Esophagus muscularis mucosa (tissue), 3 donors: ENCODE measurements at regions not wholly inside any gene's neighbourhood (a gene's known extent, or its start where the extent isn't known, plus 50 kb on each side); places are given as distances from the start of the nearest gene placed in this dataset.

ENCODE experiments used
- POLR2A ChIP-seq: fragments of 450-650 bp; IDR thresholded peaks from one replicate; pipeline ENCODE4 v1.6.1; 2017; ENCODE audit warnings: antibody characterized with exemption, moderate library complexity, mild to moderate bottlenecking, low read depth
- TF ChIP-seq, protein P1 (sequence below), 3 experiments: fragments of 200-600 bp in 2 of 3; fragments of 450-650 bp in 1 of 3; sonication (generic) in 2 of 3; IDR thresholded peaks; one replicate each; pipeline ENCODE4 v1.5.1; 2017 to 2019; ENCODE audit warnings: antibody characterized with exemption in 3 of 3, mild to moderate bottlenecking in 2 of 3, moderate library complexity in 1 of 3

GRCh38 chr13:83740622-83741021, 141.7 kb downstream of the SLITRK1 start:
- no peak for TF ChIP-seq POLR2A
- TF ChIP-seq, protein P1, sequence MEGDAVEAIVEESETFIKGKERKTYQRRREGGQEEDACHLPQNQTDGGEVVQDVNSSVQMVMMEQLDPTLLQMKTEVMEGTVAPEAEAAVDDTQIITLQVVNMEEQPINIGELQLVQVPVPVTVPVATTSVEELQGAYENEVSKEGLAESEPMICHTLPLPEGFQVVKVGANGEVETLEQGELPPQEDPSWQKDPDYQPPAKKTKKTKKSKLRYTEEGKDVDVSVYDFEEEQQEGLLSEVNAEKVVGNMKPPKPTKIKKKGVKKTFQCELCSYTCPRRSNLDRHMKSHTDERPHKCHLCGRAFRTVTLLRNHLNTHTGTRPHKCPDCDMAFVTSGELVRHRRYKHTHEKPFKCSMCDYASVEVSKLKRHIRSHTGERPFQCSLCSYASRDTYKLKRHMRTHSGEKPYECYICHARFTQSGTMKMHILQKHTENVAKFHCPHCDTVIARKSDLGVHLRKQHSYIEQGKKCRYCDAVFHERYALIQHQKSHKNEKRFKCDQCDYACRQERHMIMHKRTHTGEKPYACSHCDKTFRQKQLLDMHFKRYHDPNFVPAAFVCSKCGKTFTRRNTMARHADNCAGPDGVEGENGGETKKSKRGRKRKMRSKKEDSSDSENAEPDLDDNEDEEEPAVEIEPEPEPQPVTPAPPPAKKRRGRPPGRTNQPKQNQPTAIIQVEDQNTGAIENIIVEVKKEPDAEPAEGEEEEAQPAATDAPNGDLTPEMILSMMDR (IDR thresholded peaks at IDR 0.05), result no peak
